NCI-H526 (cell line): ENCODE measurements at regions not wholly inside any gene's neighbourhood (a gene's known extent, or its start where the extent isn't known, plus 50 kb on each side); places are given as distances from the start of the nearest gene placed in this dataset.
"Not testable (repeated sequence)": the region's sequence is repeated elsewhere in the genome, so short reads cannot be mapped to it uniquely, and the experiment has no call there.

Experiments used
- DNase-seq, 2 experiments: peaks; one replicate each; lab custom pipeline; 2025; lab: John Stamatoyannopoulos, UW

GRCh38 chr11:100581318-100581717 lies 105.8 kb upstream of the ARHGAP42 start:
- DNase-seq: no peak

- DNase-seq: no peak
Measured at GRCh38 chr11:100584201-100584985, 102.7 kb upstream of the ARHGAP42 start.

- DNase-seq: no peak
Measured at GRCh38 chr11:100585728-100586127, 101.4 kb upstream of the ARHGAP42 start.

- no peak for DNase-seq
Measured at GRCh38 chr11:100586361-100587101, 100.6 kb upstream of the ARHGAP42 start.

- DNase-seq: no peak
Measured at GRCh38 chr11:100592619-100593260, 94.3 kb upstream of the ARHGAP42 start.

- DNase-seq: no peak
Measured at GRCh38 chr11:100593291-100593690, 93.8 kb upstream of the ARHGAP42 start.

GRCh38 chr11:100594320-100594719 lies 92.8 kb upstream of the ARHGAP42 start:
- no peak for DNase-seq

- no peak for DNase-seq
Measured at GRCh38 chr11:100600941-100601340, 86.1 kb upstream of the ARHGAP42 start.

GRCh38 chr11:100602716-100603115 lies 84.4 kb upstream of the ARHGAP42 start:
- DNase-seq: no peak

- not testable (repeated sequence) for DNase-seq
Measured at GRCh38 chr11:100607761-100608160, 79.3 kb upstream of the ARHGAP42 start.

- no peak for DNase-seq
Measured at GRCh38 chr11:100612766-100613165, 74.3 kb upstream of the ARHGAP42 start.

GRCh38 chr11:100618914-100619313 lies 68.2 kb upstream of the ARHGAP42 start:
- no peak for DNase-seq

GRCh38 chr11:100619484-100619883 lies 67.6 kb upstream of the ARHGAP42 start:
- DNase-seq: no peak

- no peak for DNase-seq
Measured at GRCh38 chr11:100622404-100622803, 64.7 kb upstream of the ARHGAP42 start.

- no peak for DNase-seq
Measured at GRCh38 chr11:100624346-100624745, 62.7 kb upstream of the ARHGAP42 start.

- no peak for DNase-seq
Measured at GRCh38 chr11:100625041-100625440, 62.0 kb upstream of the ARHGAP42 start.

- DNase-seq: no peak
Measured at GRCh38 chr11:100629671-100630070, 57.4 kb upstream of the ARHGAP42 start.

GRCh38 chr11:100630898-100631297 lies 56.2 kb upstream of the ARHGAP42 start:
- DNase-seq: no peak

GRCh38 chr11:100631316-100631715 lies 55.8 kb upstream of the ARHGAP42 start:
- no peak for DNase-seq

- DNase-seq: no peak
Measured at GRCh38 chr11:100632941-100633452, 54.1 kb upstream of the ARHGAP42 start.

GRCh38 chr11:100635194-100635593 lies 51.9 kb upstream of the ARHGAP42 start:
- DNase-seq: no peak

- DNase-seq: no peak
Measured at GRCh38 chr11:100636536-100636935, 50.6 kb upstream of the ARHGAP42 start.
